Breast epithelium (tissue), 4 donors: ENCODE measurements at regions not wholly inside any gene's neighbourhood (a gene's known extent, or its start where the extent isn't known, plus 50 kb on each side); places are given as distances from the start of the nearest gene placed in this dataset.

Experiments
- DNase-seq, 2 donors: peaks; one replicate each; pipeline ENCODE4 v3.0.0-alpha.2; 2019; ENCODE audit warnings: low spot score in 2 of 2
- H3K27ac ChIP-seq, 2 donors: fragments of 200-600 bp; sonication (generic) in 1 of 2; one replicate each; pipeline ENCODE4 v1.5.1; 2016 to 2019; ENCODE audit warnings: mild to moderate bottlenecking in 1 of 2
- H3K27me3 ChIP-seq, 2 donors: fragments of 200-600 bp; sonication (generic) in 1 of 2; one replicate each; pipeline versions ENCODE4 v1.5.1 to v1.6.0; 2017 to 2019; ENCODE audit warnings: control low read depth in 1 of 2, mild to moderate bottlenecking in 1 of 2
- H3K36me3 ChIP-seq: fragments of 200-600 bp; one replicate; pipeline ENCODE4 v1.5.1; 2019
- H3K4me1 ChIP-seq, 2 donors: fragments of 200-600 bp; sonication (generic); one replicate each; pipeline ENCODE4 v1.5.1; 2016 to 2019; ENCODE audit warnings: control low read depth in 1 of 2
- H3K4me3 ChIP-seq, 3 donors: fragments of 200-600 bp; sonication (generic); 1 replicate in 2 of 3; 2 replicates in 1 of 3; pipeline ENCODE4 v1.5.1; 2016 to 2019; ENCODE audit warnings: mild to moderate bottlenecking in 3 of 3, moderate library complexity in 2 of 3
- H3K9me3 ChIP-seq, 2 donors: fragments of 200-600 bp; sonication (generic) in 1 of 2; one replicate each; pipeline ENCODE4 v1.5.1; 2016 to 2019; ENCODE audit warnings: control low read depth in 1 of 2
- CTCF ChIP-seq, 3 donors: fragments of 450-650 bp; IDR thresholded peaks; one replicate each; pipeline ENCODE4 v1.5.1; 2016 to 2017; ENCODE audit warnings: antibody characterized with exemption in 3 of 3, mild to moderate bottlenecking in 3 of 3, moderate library complexity in 3 of 3
- POLR2A ChIP-seq: fragments of 450-650 bp; IDR thresholded peaks from one replicate; pipeline ENCODE4 v1.6.1; 2016; ENCODE audit warnings: antibody characterized with exemption, mild to moderate bottlenecking, moderate library complexity
- POLR2AphosphoS5 ChIP-seq, 3 donors: sonication (generic); formaldehyde crosslinking; IDR thresholded peaks; one replicate each; pipeline ENCODE4 v1.6.1; 2017; ENCODE audit warnings: antibody characterized with exemption in 3 of 3
- intact Hi-C: fragments of 100-400 bp; cut with DNase I; formaldehyde crosslinking; loops from one replicate; pipeline ENCODE4 v1.15.1; 2023; ENCODE audit warnings: low total_unique reads

- TF ChIP-seq POLR2A: no peak
- H3K4me1 ChIP-seq: no peaks in the 10 kb centered on the region
- no peak overlapping the region for H3K27ac ChIP-seq
- no peaks in the 10 kb centered on the region for H3K9me3 ChIP-seq
- H3K36me3 ChIP-seq: no peaks in the 10 kb centered on the region
- no peak overlapping the region for H3K4me3 ChIP-seq
- intact Hi-C loops: no loop called here
- no peak for DNase-seq
- H3K27me3 ChIP-seq: no peaks in the 10 kb centered on the region
Measured at GRCh38 chr18:27276479-27276878, 91.4 kb upstream of the CHST9 start.

- TF ChIP-seq POLR2AphosphoS5 (IDR thresholded peaks at IDR 0.05) (no peak), POLR2A (no peak), CTCF (IDR thresholded peaks at IDR 0.05) (no peak)
- no peak overlapping the region for H3K4me3 ChIP-seq
- DNase-seq: no peak
- intact Hi-C loops: no loop called here
- H3K4me1 ChIP-seq: no peaks in the 10 kb centered on the region
- no peaks in the 10 kb centered on the region for H3K36me3 ChIP-seq
- H3K27ac ChIP-seq: no peak overlapping the region
- no peaks in the 10 kb centered on the region for H3K27me3 ChIP-seq
- peaks cover 0 to 7% of the 10 kb centered on the region in 2 donors for H3K9me3 ChIP-seq
Measured at GRCh38 chr18:27274901-27275300, 89.8 kb upstream of the CHST9 start.

- Histone ChIP-seq H3K9me3 (peaks cover 0 to 7% of the 10 kb centered on the region in 2 donors), H3K36me3 (no peaks in the 10 kb centered on the region), H3K4me3 (no peak overlapping the region), H3K27me3 (no peaks in the 10 kb centered on the region), H3K4me1 (no peaks in the 10 kb centered on the region), H3K27ac (no peak overlapping the region)
- intact Hi-C loops: no loop called here
- TF ChIP-seq POLR2A: no peak
- TF ChIP-seq POLR2AphosphoS5 (IDR thresholded peaks at IDR 0.05): no peak
- TF ChIP-seq CTCF (IDR thresholded peaks at IDR 0.05): no peak
- DNase-seq: no peak
Measured at GRCh38 chr18:27270508-27270907, 85.4 kb upstream of the CHST9 start.

DNA sequence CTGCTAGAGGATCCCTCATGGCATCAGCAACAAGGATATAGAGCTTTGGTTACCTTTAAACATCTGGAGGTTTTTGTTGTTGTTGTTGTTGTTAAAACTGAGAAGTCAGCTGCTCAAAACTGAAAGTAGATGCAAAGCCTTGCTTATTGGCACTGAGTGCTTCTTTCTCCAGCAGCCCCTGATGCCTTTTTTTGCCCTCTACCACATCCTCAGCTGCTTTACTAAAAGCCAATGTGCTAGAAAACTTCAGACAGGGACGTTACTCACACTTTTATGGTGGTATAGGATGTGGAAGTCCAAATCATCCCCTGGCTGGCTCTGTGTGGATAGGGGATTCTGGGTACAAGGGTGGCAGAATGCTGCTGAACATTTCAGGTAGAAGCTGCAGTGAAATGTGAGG, 78.3 kb upstream of the CHST9 start:
- DNase-seq: no peak
- intact Hi-C loops: no loop called here
- TF ChIP-seq POLR2A (no peak), POLR2AphosphoS5 (IDR thresholded peaks at IDR 0.05) (no peak), CTCF (IDR thresholded peaks at IDR 0.05) (no peak)

DNA sequence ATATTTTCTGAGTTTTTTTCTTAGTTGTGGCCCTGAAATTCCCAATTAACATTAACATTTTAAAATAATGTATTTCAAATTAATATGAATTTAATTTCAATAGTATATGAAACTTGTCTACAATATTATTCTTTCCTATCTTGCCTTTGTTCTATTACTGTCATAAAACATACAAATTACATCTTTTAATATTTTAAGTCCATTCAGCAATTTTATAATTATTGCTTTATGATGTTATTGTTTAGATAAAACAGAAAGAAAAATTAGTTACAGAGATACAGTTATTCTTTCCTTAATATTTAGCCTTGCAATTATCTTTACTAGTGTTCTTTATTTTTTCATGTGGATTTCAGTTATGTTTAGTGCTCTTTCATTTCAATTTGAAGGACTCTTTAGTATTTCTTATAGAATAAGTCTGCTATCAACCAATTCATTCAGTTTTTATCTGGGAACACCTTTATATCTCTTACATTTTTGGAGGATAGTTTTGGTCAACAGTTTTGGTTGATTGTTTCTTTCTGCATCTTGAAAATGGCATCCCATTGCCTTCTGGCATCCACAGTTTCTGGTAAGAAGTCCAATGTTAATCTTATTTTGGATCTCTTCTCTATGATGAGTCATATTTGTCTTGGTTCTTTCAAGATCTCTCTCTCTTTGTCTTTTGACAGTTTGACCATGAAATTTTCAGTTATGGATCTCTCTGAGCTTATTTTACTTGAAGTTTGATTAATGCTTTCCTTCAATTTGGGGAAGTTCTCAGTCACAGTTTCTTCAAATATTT, 76.9 kb upstream of the CHST9 start:
- no peaks in the 10 kb centered on the region for H3K4me1 ChIP-seq
- intact Hi-C loops: no loop called here
- TF ChIP-seq CTCF (IDR thresholded peaks at IDR 0.05) (no peak), POLR2AphosphoS5 (IDR thresholded peaks at IDR 0.05) (no peak), POLR2A (no peak)

More for the DNA sequence above, 78.3 kb upstream of the CHST9 start:
- no peak overlapping the region for H3K27ac ChIP-seq
- peaks cover 5 to 16% of the 10 kb centered on the region in 2 donors for H3K9me3 ChIP-seq
- H3K36me3 ChIP-seq: no peaks in the 10 kb centered on the region
- H3K4me1 ChIP-seq: no peaks in the 10 kb centered on the region
- H3K4me3 ChIP-seq: no peak overlapping the region
- H3K27me3 ChIP-seq: no peaks in the 10 kb centered on the region

More for the DNA sequence above, 76.9 kb upstream of the CHST9 start:
- no peaks in the 10 kb centered on the region for H3K36me3 ChIP-seq
- H3K9me3 ChIP-seq: peaks cover 5 to 16% of the 10 kb centered on the region in 2 donors
- H3K27ac ChIP-seq: no peak overlapping the region
- no peak overlapping the region for H3K4me3 ChIP-seq
- no peaks in the 10 kb centered on the region for H3K27me3 ChIP-seq
- DNase-seq: no peak
